ENCODE measurements at regions not wholly inside any gene's neighbourhood (a gene's known extent, or its start where the extent isn't known, plus 50 kb on each side); places are given as distances from the start of the nearest gene placed in this dataset.
A peak's percentile ranks its signal among the peaks of the same experiment; 100 is the strongest.

- no peak for TF ChIP-seq CTCF (conservative IDR thresholded peaks at IDR 0.05)
- no peak overlapping the region for H3K4me3 Mint-ChIP-seq
- no peaks in the 10 kb centered on the region for H3K36me3 Mint-ChIP-seq
- no peak overlapping the region for H3K27ac Mint-ChIP-seq
- DNase-seq (ENCODE audit: extremely low spot score, unreplicated experiment) = no peak
- no peaks in the 10 kb centered on the region for H3K27me3 Mint-ChIP-seq
- H3K9me3 Mint-ChIP-seq = no peaks in the 10 kb centered on the region
- no peaks in the 10 kb centered on the region for H3K4me1 Mint-ChIP-seq (ENCODE audit: unreplicated experiment)
Observed at GRCh38 chr9:103281126-103281525, 286.0 kb downstream of the CYLC2 start.

- H3K4me1 Mint-ChIP-seq (ENCODE audit: unreplicated experiment) = no peaks in the 10 kb centered on the region
- no peak for DNase-seq (ENCODE audit: extremely low spot score, unreplicated experiment)
- no peaks in the 10 kb centered on the region for H3K27me3 Mint-ChIP-seq
- no peaks in the 10 kb centered on the region for H3K36me3 Mint-ChIP-seq
- no peak overlapping the region for H3K27ac Mint-ChIP-seq
- H3K4me3 Mint-ChIP-seq = no peak overlapping the region
- H3K9me3 Mint-ChIP-seq = no peaks in the 10 kb centered on the region
- TF ChIP-seq CTCF (conservative IDR thresholded peaks at IDR 0.05) = no peak
Observed at GRCh38 chr9:103287361-103287760, 292.2 kb downstream of the CYLC2 start.

DNA sequence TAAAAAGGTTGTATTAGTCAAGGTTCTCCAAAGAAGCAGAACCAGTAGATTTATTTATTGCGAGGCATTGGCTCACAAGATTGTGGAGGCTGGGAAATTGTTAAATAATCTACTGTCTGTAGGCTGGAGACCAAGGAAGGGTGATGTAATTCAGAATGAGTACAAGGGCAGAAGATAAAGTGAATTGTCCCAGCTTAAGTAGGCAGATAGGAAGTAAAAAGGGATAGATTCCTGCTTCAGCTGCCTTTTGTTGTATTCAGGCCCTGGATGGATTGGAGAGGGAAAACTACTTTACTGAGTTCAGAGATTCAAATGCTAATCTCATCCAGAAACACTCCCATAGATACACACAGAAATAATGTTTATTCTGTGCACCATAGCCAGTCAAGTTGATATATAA, 301.1 kb downstream of the CYLC2 start:
- TF ChIP-seq CTCF (conservative IDR thresholded peaks at IDR 0.05) = no peak
- Mint-ChIP-seq H3K27ac (no peak overlapping the region), H3K27me3 (no peaks in the 10 kb centered on the region), H3K4me3 (no peak overlapping the region), H3K36me3 (no peaks in the 10 kb centered on the region), H3K9me3 (no peaks in the 10 kb centered on the region), H3K4me1 (ENCODE audit: unreplicated experiment) (no peaks in the 10 kb centered on the region)
- DNase-seq (ENCODE audit: extremely low spot score, unreplicated experiment) = no peak

GRCh38 chr9:103301051-103301450, 305.9 kb downstream of the CYLC2 start:
- H3K27me3 Mint-ChIP-seq = no peaks in the 10 kb centered on the region
- no peak overlapping the region for H3K27ac Mint-ChIP-seq
- no peaks in the 10 kb centered on the region for H3K9me3 Mint-ChIP-seq
- DNase-seq (ENCODE audit: extremely low spot score, unreplicated experiment) = no peak
- no peaks in the 10 kb centered on the region for H3K36me3 Mint-ChIP-seq
- H3K4me3 Mint-ChIP-seq = no peak overlapping the region
- H3K4me1 Mint-ChIP-seq (ENCODE audit: unreplicated experiment) = no peaks in the 10 kb centered on the region
- TF ChIP-seq CTCF (conservative IDR thresholded peaks at IDR 0.05) = no peak

- no peaks in the 10 kb centered on the region for H3K27me3 Mint-ChIP-seq
- no peak overlapping the region for H3K27ac Mint-ChIP-seq
- no peaks in the 10 kb centered on the region for H3K36me3 Mint-ChIP-seq
- no peak for TF ChIP-seq CTCF (conservative IDR thresholded peaks at IDR 0.05)
- H3K9me3 Mint-ChIP-seq = no peaks in the 10 kb centered on the region
- no peak overlapping the region for H3K4me3 Mint-ChIP-seq
- DNase-seq (ENCODE audit: extremely low spot score, unreplicated experiment) = no peak
- no peaks in the 10 kb centered on the region for H3K4me1 Mint-ChIP-seq (ENCODE audit: unreplicated experiment)
Observed at GRCh38 chr9:103304797-103305196, 309.7 kb downstream of the CYLC2 start.

DNA sequence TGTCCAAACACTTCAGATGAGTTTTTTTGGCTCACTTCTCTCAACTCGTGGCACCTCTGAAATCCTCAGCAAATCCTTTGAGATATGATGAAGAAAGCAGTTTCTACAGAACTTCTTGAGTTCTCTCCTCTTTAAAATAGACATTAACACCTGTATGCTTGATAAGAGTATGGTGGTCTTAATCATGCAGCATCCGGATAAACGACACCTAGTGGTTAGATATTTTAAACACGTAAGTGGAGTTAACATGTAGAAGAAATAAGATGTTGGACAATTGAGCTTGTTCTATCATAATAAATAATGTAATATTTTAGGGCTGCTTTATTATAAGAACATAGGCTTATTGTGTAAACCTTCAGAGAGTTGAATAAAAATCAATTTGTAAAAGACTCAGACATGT, 324.8 kb downstream of the CYLC2 start:
- Mint-ChIP-seq H3K36me3 (no peaks in the 10 kb centered on the region), H3K4me3 (no peak overlapping the region)
- no peak for DNase-seq (ENCODE audit: extremely low spot score, unreplicated experiment)

More for the DNA sequence above, 324.8 kb downstream of the CYLC2 start:
- peak; percentile 67 for TF ChIP-seq CTCF (conservative IDR thresholded peaks at IDR 0.05)
- H3K9me3 Mint-ChIP-seq = no peaks in the 10 kb centered on the region
- H3K27ac Mint-ChIP-seq = no peak overlapping the region
- no peaks in the 10 kb centered on the region for H3K27me3 Mint-ChIP-seq
- H3K4me1 Mint-ChIP-seq (ENCODE audit: unreplicated experiment) = no peaks in the 10 kb centered on the region

Measured in type B pancreatic cell (in vitro differentiated cells).